LNCaP clone FGC (cell line): ENCODE measurements at regions not wholly inside any gene's neighbourhood (a gene's known extent, or its start where the extent isn't known, plus 50 kb on each side); places are given as distances from the start of the nearest gene placed in this dataset.

Experiments used
- DNase-seq: peaks from one replicate; pipeline ENCODE4 v3.0.0-alpha.2; 2011; ENCODE audit warnings: low read depth
- H3K4me3 ChIP-seq: 2 replicates; pipeline ENCODE4 v1.5.1; 2011; ENCODE audit warnings: mild to moderate bottlenecking, low read depth, low read length, control low read depth
- TF ChIP-seq, protein P1 (sequence below): IDR thresholded peaks from 2 replicates; pipeline ENCODE4 v1.5.1; 2012; ENCODE audit warnings: mild to moderate bottlenecking; ENCODE audit not compliant: control insufficient read depth, insufficient read depth; ENCODE audit errors: extremely low read depth

DNA sequence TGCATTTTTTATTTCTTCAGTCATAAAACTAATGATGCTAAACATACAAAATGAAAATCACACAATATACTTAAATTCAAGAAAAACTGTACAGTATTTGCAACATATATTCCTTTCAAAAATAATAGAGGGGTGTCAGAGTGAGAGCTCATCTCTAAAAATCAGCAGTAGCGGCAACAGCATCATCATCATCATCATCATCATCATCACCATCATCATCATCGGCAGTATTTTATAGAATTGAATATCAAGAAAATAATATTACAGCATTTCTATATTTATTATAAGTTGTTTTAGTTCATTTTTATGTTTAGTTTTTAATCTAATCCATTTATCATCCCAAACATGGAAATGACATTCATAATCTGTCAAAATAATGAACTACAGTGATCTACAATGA lies 67.4 kb upstream of the PPP1R3A start:
- no peak overlapping the region for H3K4me3 ChIP-seq
- no peak for DNase-seq
- TF ChIP-seq, protein P1, sequence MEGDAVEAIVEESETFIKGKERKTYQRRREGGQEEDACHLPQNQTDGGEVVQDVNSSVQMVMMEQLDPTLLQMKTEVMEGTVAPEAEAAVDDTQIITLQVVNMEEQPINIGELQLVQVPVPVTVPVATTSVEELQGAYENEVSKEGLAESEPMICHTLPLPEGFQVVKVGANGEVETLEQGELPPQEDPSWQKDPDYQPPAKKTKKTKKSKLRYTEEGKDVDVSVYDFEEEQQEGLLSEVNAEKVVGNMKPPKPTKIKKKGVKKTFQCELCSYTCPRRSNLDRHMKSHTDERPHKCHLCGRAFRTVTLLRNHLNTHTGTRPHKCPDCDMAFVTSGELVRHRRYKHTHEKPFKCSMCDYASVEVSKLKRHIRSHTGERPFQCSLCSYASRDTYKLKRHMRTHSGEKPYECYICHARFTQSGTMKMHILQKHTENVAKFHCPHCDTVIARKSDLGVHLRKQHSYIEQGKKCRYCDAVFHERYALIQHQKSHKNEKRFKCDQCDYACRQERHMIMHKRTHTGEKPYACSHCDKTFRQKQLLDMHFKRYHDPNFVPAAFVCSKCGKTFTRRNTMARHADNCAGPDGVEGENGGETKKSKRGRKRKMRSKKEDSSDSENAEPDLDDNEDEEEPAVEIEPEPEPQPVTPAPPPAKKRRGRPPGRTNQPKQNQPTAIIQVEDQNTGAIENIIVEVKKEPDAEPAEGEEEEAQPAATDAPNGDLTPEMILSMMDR = no peak

DNA sequence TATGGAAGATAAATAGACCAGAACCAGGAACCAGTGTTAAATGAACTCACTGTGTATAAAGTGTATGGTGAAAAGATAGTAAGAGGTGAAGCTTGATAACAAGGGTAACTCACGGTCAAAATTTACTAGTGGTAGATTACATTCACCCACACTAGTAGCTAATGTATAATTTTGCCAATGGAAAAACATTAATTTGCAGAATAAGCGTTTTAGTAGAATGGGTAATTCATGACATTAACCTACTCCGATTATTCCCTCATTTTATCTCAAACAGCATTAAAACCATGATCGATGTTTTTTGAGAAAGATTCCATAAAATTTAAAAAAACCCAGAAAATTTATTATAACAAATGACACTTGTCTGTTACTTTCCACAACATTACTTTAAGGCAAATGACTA lies 57.7 kb upstream of the PPP1R3A start:
- DNase-seq = no peak
- TF ChIP-seq, protein P1 = no peak
- H3K4me3 ChIP-seq = no peak overlapping the region

DNA sequence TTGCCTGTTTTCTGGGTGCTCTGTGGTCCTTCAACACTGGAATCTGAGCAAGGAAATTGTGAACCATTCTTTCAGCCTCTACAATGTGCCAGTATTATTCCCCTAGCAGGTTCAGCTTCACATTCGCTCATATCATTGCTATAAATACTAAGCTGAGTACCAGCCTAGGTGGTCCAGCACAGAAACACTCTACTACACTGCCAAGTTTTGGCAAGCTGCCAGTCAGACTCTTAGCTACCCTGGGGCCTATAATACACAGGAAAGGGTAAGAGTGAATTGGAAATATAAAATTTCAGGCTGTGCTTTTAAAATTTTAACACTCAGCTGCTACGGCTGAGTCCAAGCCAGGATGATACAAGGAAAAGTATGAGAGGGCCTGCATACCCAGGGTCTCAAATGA lies 49.9 kb upstream of the PPP1R3A start:
- no peak for DNase-seq

More for the DNA sequence above, 49.9 kb upstream of the PPP1R3A start:
- H3K4me3 ChIP-seq = no peak overlapping the region
- TF ChIP-seq, protein P1 = no peak
